ENCODE measurements at regions not wholly inside any gene's neighbourhood (a gene's known extent, or its start where the extent isn't known, plus 50 kb on each side); places are given as distances from the start of the nearest gene placed in this dataset.
"Not testable (repeated sequence)": the region's sequence is repeated elsewhere in the genome, so short reads cannot be mapped to it uniquely, and the experiment has no call there.

DNA sequence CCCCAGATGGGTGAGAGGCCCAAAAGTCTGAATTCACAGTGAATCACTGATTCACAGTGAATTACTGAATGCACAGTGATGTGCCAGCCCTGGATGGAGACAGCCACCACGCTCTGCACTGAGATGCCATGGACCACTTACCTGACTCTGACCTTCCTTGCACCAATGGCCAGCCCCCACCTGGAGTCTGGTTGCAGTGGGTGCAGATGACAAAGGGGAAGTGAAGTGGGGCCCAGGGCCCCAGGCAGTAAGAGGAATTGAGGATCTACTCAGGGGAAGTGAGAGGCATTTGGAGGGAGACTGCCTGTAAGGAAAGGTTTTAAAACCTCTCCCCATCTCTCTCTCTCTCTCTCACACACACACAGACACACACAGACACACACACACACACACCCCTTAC is 412.1 kb downstream of the CYLC2 start:
- no peak for DNase-seq

DNA sequence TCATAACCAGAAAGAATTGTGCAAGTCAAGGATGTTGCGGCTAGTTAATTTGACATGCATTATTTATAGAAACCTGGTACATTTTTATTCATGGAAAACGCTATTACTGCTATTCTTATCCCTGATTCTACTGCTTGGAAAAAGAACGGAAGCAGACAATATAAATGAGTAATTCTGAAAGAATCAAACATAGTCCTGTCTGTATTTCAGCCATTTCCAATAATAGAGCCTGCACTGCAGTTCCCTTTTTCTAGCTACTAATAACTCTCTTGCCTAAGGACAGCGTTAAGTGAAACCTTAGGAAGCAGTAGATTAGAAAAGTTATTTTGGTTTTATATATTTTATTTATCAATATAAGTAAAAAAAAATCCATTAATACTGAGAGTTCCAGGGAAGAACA is 414.9 kb downstream of the CYLC2 start:
- DNase-seq: no peak

DNA sequence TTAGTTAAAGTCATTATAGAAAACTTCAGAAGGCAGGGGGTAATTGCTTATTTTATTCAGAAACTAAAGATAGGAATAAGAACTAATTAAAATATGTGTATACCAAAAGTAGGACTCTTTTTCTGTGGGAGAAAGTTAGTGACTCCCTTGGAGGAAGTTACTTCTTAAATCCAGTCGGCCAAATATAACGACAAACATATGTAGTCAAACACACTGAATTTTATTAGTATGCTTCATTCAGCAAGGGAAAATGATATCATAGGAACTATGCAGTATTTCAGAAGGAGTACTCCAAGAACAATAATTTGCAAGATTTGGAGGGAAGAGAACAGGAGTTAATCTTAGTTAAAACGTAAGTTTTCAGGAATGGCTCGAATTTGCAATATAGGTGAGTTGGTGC is 432.6 kb downstream of the CYLC2 start:
- DNase-seq: no peak

- DNase-seq: no peak
These were observed 435.3 kb downstream of the CYLC2 start for GRCh38 chr9:103430469-103430868.

DNA sequence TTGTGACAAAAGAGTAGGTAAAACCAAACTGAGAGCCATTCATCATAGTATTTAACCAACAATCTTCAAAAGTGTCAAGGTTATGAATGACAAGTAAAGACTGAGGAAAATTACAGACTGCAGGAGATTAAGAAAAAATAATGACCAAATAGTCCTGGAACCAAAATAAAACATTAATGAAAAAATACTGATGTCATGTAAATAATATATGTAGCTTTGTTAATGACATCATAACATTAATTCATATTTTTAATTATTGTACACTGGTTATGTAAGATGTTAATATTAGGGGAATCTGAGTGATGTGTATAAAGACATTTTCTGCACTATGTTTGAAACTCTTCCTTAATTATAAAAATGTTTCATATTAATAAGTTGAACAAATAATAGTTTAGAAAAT is 436.7 kb downstream of the CYLC2 start:
- no peak for DNase-seq

- no peak for DNase-seq
These were observed 449.0 kb downstream of the CYLC2 start for GRCh38 chr9:103444176-103444575.

GRCh38 chr9:103458826-103459225 is 463.7 kb downstream of the CYLC2 start:
- DNase-seq: no peak

DNA sequence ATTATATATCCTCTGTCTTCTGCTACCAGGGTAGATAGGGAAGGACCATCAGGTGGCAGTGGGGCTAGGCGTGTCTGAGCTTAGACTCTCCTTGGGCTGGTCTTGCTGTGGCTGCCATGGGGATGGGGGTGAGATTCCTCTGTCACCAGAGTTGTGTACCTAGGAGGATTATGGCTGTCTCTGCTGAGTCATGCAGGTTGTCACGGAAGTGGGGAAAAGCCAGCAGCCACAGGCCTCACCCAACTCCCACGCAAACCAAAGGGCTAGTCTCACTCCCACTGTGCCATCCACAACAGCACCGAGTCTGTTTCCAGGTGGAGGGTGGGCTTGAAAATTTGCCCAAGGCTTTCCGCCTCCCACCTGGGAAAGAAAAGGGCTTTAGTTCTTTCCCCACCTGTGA is 476.1 kb downstream of the CYLC2 start:
- DNase-seq: no peak

DNA sequence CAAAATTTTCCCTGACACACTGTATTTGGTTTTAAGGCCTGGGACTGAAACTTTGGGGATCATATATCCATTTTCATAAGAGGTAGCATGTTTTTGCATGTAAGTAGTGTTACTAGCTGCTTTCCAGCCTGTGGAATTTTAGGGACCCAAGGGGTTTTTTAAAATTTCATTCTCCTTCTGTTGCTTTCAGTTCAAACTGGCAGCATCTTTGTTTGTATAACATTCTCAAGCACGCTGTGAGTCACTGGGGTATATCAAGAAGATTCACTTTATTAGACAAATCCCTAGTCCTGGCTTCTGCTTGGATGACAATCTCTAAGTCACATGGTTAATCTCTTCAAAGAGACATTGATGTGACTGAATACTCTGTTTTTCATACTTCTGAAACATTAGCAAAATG is 479.0 kb downstream of the CYLC2 start:
- DNase-seq: no peak

GRCh38 chr9:103483471-103484096 is 488.5 kb downstream of the CYLC2 start:
- no peak for DNase-seq

- no peak for DNase-seq
These were observed 490.0 kb downstream of the CYLC2 start for GRCh38 chr9:103485138-103485537.

DNA sequence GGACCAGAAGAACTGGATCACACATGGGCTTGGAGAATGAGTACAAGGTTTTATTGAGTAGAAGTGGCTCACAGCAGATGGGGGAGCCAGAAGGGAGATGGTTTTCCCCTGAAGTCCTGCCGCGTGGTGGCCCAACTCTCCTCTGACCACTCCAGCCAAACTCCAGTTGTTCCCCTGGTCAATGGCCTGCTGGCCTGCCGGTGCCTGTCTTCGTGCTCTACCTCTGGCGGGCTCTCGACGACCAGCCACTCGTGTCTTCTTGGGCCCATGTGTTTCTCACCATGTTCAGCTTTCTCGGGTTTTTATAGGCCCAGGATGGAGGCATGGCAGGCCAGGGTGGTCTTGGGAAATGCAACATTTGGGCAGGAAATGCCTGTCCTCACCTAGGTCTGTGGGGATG is 519.6 kb downstream of the CYLC2 start:
- no peak for DNase-seq

DNA sequence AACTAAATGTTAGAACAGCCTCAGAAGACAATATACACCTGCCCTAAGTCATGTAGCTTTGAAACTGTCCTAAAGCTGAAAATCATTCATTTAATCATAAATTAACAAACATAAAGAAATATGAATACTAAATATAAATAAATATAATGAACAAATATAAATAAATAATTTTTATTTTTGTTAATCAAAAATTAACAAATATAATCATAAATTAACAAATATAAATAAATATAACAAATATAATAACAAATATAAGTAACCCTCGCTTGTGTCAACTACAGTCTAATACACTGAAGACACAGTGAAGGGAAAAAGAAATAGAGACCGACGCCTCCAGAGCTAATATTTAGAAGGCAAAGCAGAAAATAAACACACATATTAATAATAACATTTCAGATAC is 527.3 kb downstream of the CYLC2 start:
- no peak for DNase-seq

DNA sequence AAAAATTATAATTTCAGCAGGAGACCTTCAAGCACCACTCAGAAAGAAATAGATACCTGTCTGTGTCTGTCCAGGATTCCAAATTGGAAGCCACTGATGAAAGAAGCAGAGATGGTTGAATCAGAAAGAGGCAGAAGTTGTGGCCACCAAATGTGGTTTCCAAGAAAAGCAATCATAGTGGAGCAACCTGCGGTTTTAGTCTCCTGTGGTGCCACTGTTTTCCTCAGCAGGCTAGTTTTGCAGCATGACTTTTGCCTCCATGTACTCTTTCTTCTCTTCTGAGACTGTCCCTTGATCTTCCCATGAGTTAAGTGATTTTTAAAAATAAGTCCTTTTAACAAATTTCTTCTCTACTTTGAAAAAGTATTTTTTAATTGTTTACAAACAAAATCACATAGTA is 535.8 kb downstream of the CYLC2 start:
- no peak for DNase-seq

GRCh38 chr9:103533318-103533717 is 538.2 kb downstream of the CYLC2 start:
- no peak for DNase-seq

DNA sequence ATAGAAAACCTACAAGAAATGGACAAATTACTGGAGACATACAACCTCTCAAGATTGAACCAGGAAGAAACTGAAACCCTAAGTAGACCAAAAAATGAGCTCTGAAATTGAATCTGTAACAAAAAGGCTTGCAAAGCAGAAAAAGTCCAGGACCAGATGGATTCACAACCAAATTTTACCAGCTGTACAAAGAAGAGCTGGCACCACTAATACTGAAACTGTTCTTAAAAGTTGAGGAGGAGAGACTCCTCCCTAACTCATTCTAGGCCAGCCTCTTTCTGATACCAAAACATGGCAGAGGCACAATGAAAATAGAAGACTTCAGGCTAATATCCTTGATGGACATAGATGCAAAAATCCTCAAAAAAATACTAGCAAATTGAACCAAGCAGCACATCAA is 542.3 kb downstream of the CYLC2 start:
- no peak for DNase-seq

- DNase-seq: no peak
These were observed 548.8 kb upstream of the SMC2 start for GRCh38 chr9:103545260-103545659.

- no peak for DNase-seq
These were observed 541.4 kb upstream of the SMC2 start for GRCh38 chr9:103552712-103553111.

- no peak for DNase-seq
These were observed 520.1 kb upstream of the SMC2 start for GRCh38 chr9:103574056-103574455.

DNA sequence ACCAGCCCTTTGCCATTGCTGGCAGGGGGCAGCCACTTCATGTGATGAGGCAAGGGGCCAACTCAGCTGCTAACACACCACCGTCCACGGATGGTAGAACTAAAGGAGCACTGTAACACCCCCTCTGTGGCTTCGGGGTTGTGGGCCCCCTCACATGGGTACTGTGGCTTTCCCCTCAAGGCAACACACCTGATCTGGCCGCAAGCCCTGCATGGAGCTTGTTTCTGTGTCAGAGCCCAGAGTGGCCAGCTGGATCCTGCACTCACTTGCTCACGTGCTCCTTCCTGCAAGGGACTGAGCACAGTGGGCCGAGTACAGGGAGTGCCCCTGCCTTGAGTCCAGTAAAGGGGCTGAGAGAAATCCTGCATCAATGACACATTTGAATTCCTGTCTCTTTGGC is 507.4 kb upstream of the SMC2 start:
- no peak for DNase-seq

DNA sequence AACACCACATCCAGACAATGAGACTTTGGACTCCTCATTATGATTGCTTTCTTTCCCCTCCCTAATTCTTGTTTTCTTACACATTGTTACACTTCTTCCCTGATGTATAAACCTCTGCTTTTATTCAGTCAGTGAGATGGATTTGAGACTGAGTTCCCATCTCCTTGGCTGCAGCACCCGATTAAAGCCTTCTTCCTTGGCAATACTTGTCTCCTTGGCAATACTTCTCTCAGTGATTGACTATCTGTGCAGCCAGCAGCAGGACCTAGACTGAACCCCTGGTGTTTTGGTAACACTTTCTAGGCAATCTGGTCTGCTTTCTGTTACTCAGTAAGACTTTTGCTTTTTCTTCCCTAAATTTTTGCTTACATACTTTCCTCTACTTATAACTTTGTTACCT is 492.8 kb upstream of the SMC2 start:
- DNase-seq: no peak

DNA sequence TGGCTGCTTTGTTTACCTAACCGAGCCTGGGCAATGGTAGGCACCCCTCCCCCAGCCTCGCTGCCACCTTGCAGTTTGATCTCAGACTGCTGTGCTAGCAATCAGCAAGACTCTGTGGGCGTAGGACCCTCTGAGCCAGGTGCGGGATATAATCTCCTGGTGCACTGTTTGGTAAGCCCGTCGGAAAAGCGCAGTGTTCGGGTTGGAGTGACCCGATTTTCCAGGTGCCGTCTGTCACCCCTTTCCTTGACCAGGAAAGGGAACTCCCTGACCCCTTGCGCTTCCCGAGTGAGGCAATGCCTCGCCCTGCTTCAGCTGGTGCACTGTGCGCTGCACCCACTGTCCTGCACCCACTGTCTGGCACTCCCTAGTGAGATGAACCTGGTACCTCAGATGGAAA is 482.2 kb upstream of the SMC2 start:
- not testable (repeated sequence) for DNase-seq

GRCh38 chr9:103615994-103616393 is 478.1 kb upstream of the SMC2 start:
- DNase-seq: no peak

- no peak for DNase-seq
These were observed 477.1 kb upstream of the SMC2 start for GRCh38 chr9:103617046-103617445.
